NCI-H2081 treated with DMSO at 0.1 percent for 48 hours (cell line): ENCODE measurements at regions not wholly inside any gene's neighbourhood (a gene's known extent, or its start where the extent isn't known, plus 50 kb on each side); places are given as distances from the start of the nearest gene placed in this dataset.
A peak's percentile ranks its signal among the peaks of the same experiment; 100 is the strongest.
"Not testable (repeated sequence)": the region's sequence is repeated elsewhere in the genome, so short reads cannot be mapped to it uniquely, and the experiment has no call there.

Experiments used
- DNase-seq: peaks from one replicate; lab custom pipeline; 2025; lab: John Stamatoyannopoulos, UW

- peak; percentile 64 for DNase-seq
These were observed 121.6 kb upstream of the ZNF92 start for GRCh38 chr7:65251851-65252620.

- DNase-seq = no peak
These were observed 122.8 kb upstream of the ZNF92 start for GRCh38 chr7:65250697-65251395.

- no peak for DNase-seq
These were observed 123.4 kb upstream of the ZNF92 start for GRCh38 chr7:65250216-65250615.

GRCh38 chr7:65247491-65247890, 126.2 kb upstream of the ZNF92 start:
- no peak for DNase-seq

- no peak for DNase-seq
These were observed 133.8 kb upstream of the ZNF92 start for GRCh38 chr7:65239707-65240352.

- no peak for DNase-seq
These were observed 134.3 kb upstream of the ZNF92 start for GRCh38 chr7:65239324-65239706.

GRCh38 chr7:65238785-65239184, 134.9 kb upstream of the ZNF92 start:
- DNase-seq = no peak

- no peak for DNase-seq
These were observed 138.1 kb upstream of the ZNF92 start for GRCh38 chr7:65235586-65235985.

- DNase-seq = no peak
These were observed 140.1 kb upstream of the ZNF92 start for GRCh38 chr7:65233409-65234034.

GRCh38 chr7:65230231-65230630, 143.4 kb upstream of the ZNF92 start:
- no peak for DNase-seq

- no peak for DNase-seq
These were observed 148.1 kb upstream of the ZNF92 start for GRCh38 chr7:65225422-65226006.

- no peak for DNase-seq
These were observed 151.0 kb upstream of the ZNF92 start for GRCh38 chr7:65222655-65223054.

GRCh38 chr7:65221683-65222082, 152.0 kb upstream of the ZNF92 start:
- DNase-seq = no peak

GRCh38 chr7:65219623-65220022, 154.0 kb upstream of the ZNF92 start:
- DNase-seq = no peak

GRCh38 chr7:65216469-65216868, 157.2 kb upstream of the ZNF92 start:
- peak; percentile 91 for DNase-seq

- DNase-seq = not testable (repeated sequence)
These were observed 160.4 kb upstream of the ZNF92 start for GRCh38 chr7:65213260-65213659.

- DNase-seq = not testable (repeated sequence)
These were observed 174.4 kb upstream of the ZNF92 start for GRCh38 chr7:65199221-65199620.

GRCh38 chr7:65193334-65194058, 180.2 kb upstream of the ZNF92 start:
- not testable (repeated sequence) for DNase-seq

- not testable (repeated sequence) for DNase-seq
These were observed 170.6 kb upstream of the ERV3-1 start for GRCh38 chr7:65177041-65177440.

- not testable (repeated sequence) for DNase-seq
These were observed 143.6 kb upstream of the ERV3-1 start for GRCh38 chr7:65150105-65150504.

- DNase-seq = not testable (repeated sequence)
These were observed 139.8 kb upstream of the ERV3-1 start for GRCh38 chr7:65146118-65146914.
